ENCODE measurements at regions not wholly inside any gene's neighbourhood (a gene's known extent, or its start where the extent isn't known, plus 50 kb on each side); places are given as distances from the start of the nearest gene placed in this dataset.

DNA sequence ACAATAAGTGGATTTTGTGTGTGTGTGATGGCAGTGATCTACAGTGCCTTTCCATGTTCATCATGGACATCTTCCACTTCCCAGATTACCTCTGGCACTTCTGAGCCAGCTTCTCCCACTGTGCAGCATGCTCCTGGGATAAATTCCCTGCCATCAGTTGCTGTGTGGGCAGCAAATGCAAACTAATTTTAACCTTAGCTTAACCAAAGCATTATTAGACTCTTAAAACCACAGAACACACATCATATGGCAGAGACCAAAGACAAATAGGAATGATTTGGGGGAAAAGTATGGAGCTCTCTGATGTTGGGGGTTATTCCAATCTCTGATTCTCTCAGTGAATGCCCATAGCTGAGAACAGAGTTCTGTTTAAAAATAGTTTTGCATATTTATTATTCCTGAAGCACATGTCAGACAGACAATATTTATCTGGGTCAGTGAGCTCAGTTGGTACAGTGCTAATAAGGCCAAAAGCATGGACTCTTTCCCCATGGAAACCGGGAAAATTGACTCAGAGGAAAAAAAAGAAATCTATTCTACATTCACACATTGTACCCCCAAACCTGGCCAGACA is 567.4 kb downstream of the IQCM start:
- Histone ChIP-seq H3K9me3 (no peaks in the 10 kb centered on the region), H3K27ac (no peak overlapping the region), H3K27me3 (no peaks in the 10 kb centered on the region), H3K36me3 (no peaks in the 10 kb centered on the region), H3K4me3 (no peak overlapping the region), H3K4me1 (no peaks in the 10 kb centered on the region)
- DNase-seq (ENCODE audit: extremely low spot score in 2 of 2): no peak
- TF ChIP-seq POLR2A (IDR thresholded peaks at IDR 0.05) (no peak), POLR2AphosphoS5 (IDR thresholded peaks at IDR 0.05; ENCODE audit: insufficient read depth in 1 of 2, low read depth in 1 of 2) (no peak)
- TF ChIP-seq, protein P1, sequence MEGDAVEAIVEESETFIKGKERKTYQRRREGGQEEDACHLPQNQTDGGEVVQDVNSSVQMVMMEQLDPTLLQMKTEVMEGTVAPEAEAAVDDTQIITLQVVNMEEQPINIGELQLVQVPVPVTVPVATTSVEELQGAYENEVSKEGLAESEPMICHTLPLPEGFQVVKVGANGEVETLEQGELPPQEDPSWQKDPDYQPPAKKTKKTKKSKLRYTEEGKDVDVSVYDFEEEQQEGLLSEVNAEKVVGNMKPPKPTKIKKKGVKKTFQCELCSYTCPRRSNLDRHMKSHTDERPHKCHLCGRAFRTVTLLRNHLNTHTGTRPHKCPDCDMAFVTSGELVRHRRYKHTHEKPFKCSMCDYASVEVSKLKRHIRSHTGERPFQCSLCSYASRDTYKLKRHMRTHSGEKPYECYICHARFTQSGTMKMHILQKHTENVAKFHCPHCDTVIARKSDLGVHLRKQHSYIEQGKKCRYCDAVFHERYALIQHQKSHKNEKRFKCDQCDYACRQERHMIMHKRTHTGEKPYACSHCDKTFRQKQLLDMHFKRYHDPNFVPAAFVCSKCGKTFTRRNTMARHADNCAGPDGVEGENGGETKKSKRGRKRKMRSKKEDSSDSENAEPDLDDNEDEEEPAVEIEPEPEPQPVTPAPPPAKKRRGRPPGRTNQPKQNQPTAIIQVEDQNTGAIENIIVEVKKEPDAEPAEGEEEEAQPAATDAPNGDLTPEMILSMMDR (IDR thresholded peaks at IDR 0.05): no peak
- intact Hi-C loops (cut with DNase I): no loop called here

DNA sequence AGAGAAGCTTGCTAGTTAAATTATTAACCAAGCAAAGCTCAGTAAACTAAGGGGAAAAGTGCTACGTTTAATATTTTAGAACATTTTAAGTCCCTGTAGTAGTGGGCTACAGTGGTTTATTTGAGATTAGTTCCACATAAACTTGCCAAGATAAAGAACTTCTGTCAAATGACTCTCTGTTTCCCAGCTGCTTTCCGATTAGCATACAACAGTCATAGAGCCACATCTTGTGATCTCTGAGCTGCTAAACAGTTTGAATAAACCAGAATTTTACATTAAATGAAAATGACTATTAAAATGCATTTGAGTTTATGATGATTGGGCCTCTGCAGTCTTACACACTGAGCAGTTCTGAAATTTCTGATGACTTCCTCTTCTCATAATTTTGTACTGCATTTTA is 568.5 kb downstream of the IQCM start:
- intact Hi-C loops (cut with DNase I): no loop called here
- Histone ChIP-seq H3K9me3 (no peaks in the 10 kb centered on the region), H3K4me1 (no peaks in the 10 kb centered on the region), H3K36me3 (no peaks in the 10 kb centered on the region), H3K4me3 (no peak overlapping the region), H3K27ac (no peak overlapping the region), H3K27me3 (no peaks in the 10 kb centered on the region)
- no peak for TF ChIP-seq POLR2A (IDR thresholded peaks at IDR 0.05)
- TF ChIP-seq, protein P1 (IDR thresholded peaks at IDR 0.05): no peak
- no peak for TF ChIP-seq POLR2AphosphoS5 (IDR thresholded peaks at IDR 0.05; ENCODE audit: insufficient read depth in 1 of 2, low read depth in 1 of 2)
- no peak for DNase-seq (ENCODE audit: extremely low spot score in 2 of 2)

DNA sequence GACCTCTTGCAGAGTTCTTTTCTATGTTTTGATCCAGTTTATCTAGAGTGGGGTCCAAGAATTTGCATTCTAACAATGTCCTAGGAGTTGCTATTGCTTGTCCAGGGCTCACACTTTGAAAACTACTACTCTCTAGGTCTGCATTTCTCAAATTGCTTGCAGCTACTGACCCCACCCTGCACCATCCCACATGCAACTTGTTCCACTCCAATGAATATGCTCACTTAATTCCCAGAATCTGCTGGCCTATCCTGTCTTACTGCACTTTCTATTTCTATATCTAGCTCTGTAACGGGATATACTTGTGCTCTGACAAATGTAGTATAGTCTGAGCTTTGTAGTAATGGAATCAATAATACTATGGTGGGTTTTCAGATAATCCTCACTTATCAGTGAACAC is 570.3 kb downstream of the IQCM start:
- no peaks in the 10 kb centered on the region for H3K27me3 ChIP-seq
- no peak overlapping the region for H3K4me3 ChIP-seq

DNA sequence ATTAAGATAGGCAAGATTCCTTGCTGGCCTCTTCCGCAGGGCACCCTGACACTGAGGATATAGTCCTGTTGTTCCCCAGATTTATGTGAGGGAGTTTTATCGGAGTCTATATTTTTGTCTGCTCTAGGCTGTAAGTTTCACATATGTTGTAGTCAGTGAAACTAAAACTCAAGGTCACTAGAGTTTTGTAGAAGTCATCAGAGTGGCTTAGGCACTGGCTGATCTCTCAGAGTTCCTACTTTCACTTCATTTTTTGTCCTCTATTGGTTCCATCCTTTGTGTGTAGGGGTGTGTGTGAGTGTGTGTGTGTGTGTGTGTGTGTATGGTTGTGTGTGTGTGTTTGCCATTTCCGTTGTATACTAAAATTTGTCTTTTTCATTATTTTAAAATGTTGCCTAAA is 577.5 kb downstream of the IQCM start:
- no peaks in the 10 kb centered on the region for H3K4me1 ChIP-seq
- no peaks in the 10 kb centered on the region for H3K9me3 ChIP-seq
- no peaks in the 10 kb centered on the region for H3K36me3 ChIP-seq
- no peak for DNase-seq (ENCODE audit: extremely low spot score in 2 of 2)
- H3K27me3 ChIP-seq: no peaks in the 10 kb centered on the region
- no peak overlapping the region for H3K27ac ChIP-seq
- TF ChIP-seq POLR2AphosphoS5 (IDR thresholded peaks at IDR 0.05; ENCODE audit: insufficient read depth in 1 of 2, low read depth in 1 of 2): no peak
- TF ChIP-seq, protein P1 (IDR thresholded peaks at IDR 0.05): no peak
- no peak for TF ChIP-seq POLR2A (IDR thresholded peaks at IDR 0.05)
- H3K4me3 ChIP-seq: no peak overlapping the region
- intact Hi-C loops (cut with DNase I): no loop called here

More for the DNA sequence above, 570.3 kb downstream of the IQCM start:
- TF ChIP-seq POLR2A (IDR thresholded peaks at IDR 0.05) (no peak), POLR2AphosphoS5 (IDR thresholded peaks at IDR 0.05; ENCODE audit: insufficient read depth in 1 of 2, low read depth in 1 of 2) (no peak)
- TF ChIP-seq, protein P1 (IDR thresholded peaks at IDR 0.05): no peak
- no peak for DNase-seq (ENCODE audit: extremely low spot score in 2 of 2)
- Histone ChIP-seq H3K27ac (no peak overlapping the region), H3K9me3 (no peaks in the 10 kb centered on the region), H3K4me1 (no peaks in the 10 kb centered on the region), H3K36me3 (no peaks in the 10 kb centered on the region)
- intact Hi-C loops (cut with DNase I): no loop called here

DNA sequence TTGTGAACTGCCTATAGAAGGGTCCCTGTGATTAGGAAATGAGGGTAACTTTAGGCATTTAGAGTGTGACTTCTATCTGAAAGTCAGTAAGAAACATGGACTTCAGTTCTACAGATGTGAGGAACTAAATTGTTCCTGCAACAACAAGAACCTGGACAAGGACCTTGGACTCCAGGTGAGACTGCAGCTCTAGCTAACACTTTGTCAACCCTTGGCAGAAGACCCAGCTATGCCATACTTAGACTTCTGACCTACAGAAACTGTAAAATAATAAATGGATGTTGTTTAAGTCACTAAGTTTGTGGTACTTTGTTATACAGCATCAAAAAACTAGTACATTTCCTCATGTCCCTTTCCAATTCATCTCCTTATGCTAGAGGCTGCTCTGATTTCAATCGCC is 580.8 kb downstream of the IQCM start:
- no peak for DNase-seq (ENCODE audit: extremely low spot score in 2 of 2)
- no peak overlapping the region for H3K4me3 ChIP-seq
- H3K27ac ChIP-seq: no peak overlapping the region
- no peaks in the 10 kb centered on the region for H3K36me3 ChIP-seq
- intact Hi-C loops (cut with DNase I): no loop called here
- no peaks in the 10 kb centered on the region for H3K4me1 ChIP-seq
- no peaks in the 10 kb centered on the region for H3K27me3 ChIP-seq
- H3K9me3 ChIP-seq: no peaks in the 10 kb centered on the region
- TF ChIP-seq, protein P1 (IDR thresholded peaks at IDR 0.05): no peak
- no peak for TF ChIP-seq POLR2A (IDR thresholded peaks at IDR 0.05)
- TF ChIP-seq POLR2AphosphoS5 (IDR thresholded peaks at IDR 0.05; ENCODE audit: insufficient read depth in 1 of 2, low read depth in 1 of 2): no peak

Measured in vagina (tissue), 2 donors.